NCI-H1694 (cell line): ENCODE measurements at regions not wholly inside any gene's neighbourhood (a gene's known extent, or its start where the extent isn't known, plus 50 kb on each side); places are given as distances from the start of the nearest gene placed in this dataset.

Source experiments
- DNase-seq: peaks from one replicate; lab custom pipeline; 2025; lab: John Stamatoyannopoulos, UW

GRCh38 chr12:58139894-58140293 is 198.5 kb downstream of the ATP23 start:
- DNase-seq, result no peak

- DNase-seq, result no peak
These were observed 199.0 kb downstream of the ATP23 start for GRCh38 chr12:58140395-58140794.

GRCh38 chr12:58142991-58143390 is 201.6 kb downstream of the ATP23 start:
- no peak for DNase-seq

- DNase-seq, result no peak
These were observed 202.2 kb downstream of the ATP23 start for GRCh38 chr12:58143498-58143995.

GRCh38 chr12:58148405-58148804 is 207.0 kb downstream of the ATP23 start:
- DNase-seq, result peak; percentile 79

GRCh38 chr12:58148976-58149375 is 207.6 kb downstream of the ATP23 start:
- no peak for DNase-seq

- no peak for DNase-seq
These were observed 213.0 kb downstream of the ATP23 start for GRCh38 chr12:58154359-58154758.

GRCh38 chr12:58156697-58157096 is 215.3 kb downstream of the ATP23 start:
- no peak for DNase-seq

- DNase-seq, result no peak
These were observed 218.6 kb downstream of the ATP23 start for GRCh38 chr12:58159941-58160340.

- DNase-seq, result no peak
These were observed 220.4 kb downstream of the ATP23 start for GRCh38 chr12:58161773-58162172.

GRCh38 chr12:58163021-58163420 is 221.7 kb downstream of the ATP23 start:
- no peak for DNase-seq

GRCh38 chr12:58166643-58167042 is 225.3 kb downstream of the ATP23 start:
- DNase-seq, result no peak

GRCh38 chr12:58167622-58168021 is 226.3 kb downstream of the ATP23 start:
- DNase-seq, result no peak

GRCh38 chr12:58169826-58170225 is 228.5 kb downstream of the ATP23 start:
- no peak for DNase-seq

GRCh38 chr12:58171914-58172313 is 230.5 kb downstream of the ATP23 start:
- DNase-seq, result no peak

- no peak for DNase-seq
These were observed 231.2 kb downstream of the ATP23 start for GRCh38 chr12:58172433-58173073.

GRCh38 chr12:58174316-58174715 is 232.9 kb downstream of the ATP23 start:
- no peak for DNase-seq

GRCh38 chr12:58176296-58176869 is 235.0 kb downstream of the ATP23 start:
- DNase-seq, result peak; percentile 52

- DNase-seq, result no peak
These were observed 236.0 kb downstream of the ATP23 start for GRCh38 chr12:58177366-58177765.

GRCh38 chr12:58184212-58184611 is 242.8 kb downstream of the ATP23 start:
- no peak for DNase-seq

- no peak for DNase-seq
These were observed 245.0 kb downstream of the ATP23 start for GRCh38 chr12:58186401-58186800.

GRCh38 chr12:58186914-58187313 is 245.5 kb downstream of the ATP23 start:
- no peak for DNase-seq

- no peak for DNase-seq
These were observed 247.7 kb downstream of the ATP23 start for GRCh38 chr12:58189030-58189429.

GRCh38 chr12:58189893-58190292 is 248.5 kb downstream of the ATP23 start:
- DNase-seq, result no peak
